ENCODE measurements at regions not wholly inside any gene's neighbourhood (a gene's known extent, or its start where the extent isn't known, plus 50 kb on each side); places are given as distances from the start of the nearest gene placed in this dataset.
"Not testable (repeated sequence)": the region's sequence is repeated elsewhere in the genome, so short reads cannot be mapped to it uniquely, and the experiment has no call there.

- not testable (repeated sequence) for DNase-seq (ENCODE audit: low read depth in 2 of 2, low spot score in 1 of 2)
These were observed 133.2 kb upstream of the RASA1 start for GRCh38 chr5:87134513-87134912.

DNA sequence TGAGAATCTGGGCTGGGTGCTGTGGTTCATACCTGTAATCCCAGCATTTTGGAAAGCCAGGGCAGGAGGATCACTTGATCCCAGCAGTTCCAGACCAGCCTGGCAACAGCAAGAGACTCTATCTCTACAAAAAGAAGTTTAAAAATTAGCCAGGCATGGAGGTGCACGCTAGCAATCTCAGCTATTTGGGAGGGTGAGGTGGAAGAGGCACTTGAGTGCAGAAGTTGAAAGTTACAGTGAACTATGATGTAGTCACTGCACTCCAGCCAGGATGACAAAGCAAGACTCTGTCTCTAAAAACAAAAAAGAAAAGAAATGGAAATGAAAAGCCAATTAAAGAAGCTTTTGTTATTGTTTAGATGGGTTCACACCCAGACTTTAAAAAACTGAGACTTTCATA is 131.6 kb upstream of the RASA1 start:
- no peak for DNase-seq (ENCODE audit: low read depth in 2 of 2, low spot score in 1 of 2)

GRCh38 chr5:87136733-87137132 is 130.9 kb upstream of the RASA1 start:
- DNase-seq (ENCODE audit: low read depth in 2 of 2, low spot score in 1 of 2): no peak

- DNase-seq (ENCODE audit: low read depth in 2 of 2, low spot score in 1 of 2): no peak
These were observed 130.4 kb upstream of the RASA1 start for GRCh38 chr5:87137283-87137682.

DNA sequence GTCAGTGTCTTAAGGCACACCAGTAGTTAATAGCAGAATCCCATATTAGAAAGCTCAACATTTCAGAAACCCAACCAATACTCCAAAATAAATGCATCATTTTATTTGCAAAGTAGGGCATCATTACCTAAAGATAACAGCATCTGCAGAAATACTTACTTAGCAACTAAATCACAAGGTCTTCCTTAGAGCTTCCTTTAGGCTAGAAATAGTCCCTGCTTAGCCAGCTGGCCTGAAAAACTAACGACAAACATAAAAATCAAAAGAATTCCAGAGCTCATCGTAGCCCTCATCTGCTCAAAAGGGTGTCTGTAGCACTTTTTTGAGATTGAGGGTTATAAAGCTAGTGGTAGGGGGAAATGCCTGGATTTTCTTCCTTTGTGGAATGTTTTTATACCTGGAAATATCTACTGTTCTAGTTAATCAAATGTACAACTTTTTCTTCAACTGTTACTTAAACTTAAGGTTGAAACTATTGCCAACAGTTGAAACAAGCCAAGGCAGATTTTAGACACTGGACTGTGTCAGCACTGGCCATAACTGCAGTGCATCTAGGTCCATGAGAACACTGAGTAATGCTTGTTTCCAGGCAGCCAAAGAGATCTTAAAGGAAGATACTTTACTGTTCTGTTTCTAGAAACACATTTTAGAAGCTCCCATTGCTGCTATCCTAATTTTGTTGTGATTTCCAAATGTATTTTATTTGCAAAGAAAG is 129.4 kb upstream of the RASA1 start:
- no peak for DNase-seq (ENCODE audit: low read depth in 2 of 2, low spot score in 1 of 2)

DNA sequence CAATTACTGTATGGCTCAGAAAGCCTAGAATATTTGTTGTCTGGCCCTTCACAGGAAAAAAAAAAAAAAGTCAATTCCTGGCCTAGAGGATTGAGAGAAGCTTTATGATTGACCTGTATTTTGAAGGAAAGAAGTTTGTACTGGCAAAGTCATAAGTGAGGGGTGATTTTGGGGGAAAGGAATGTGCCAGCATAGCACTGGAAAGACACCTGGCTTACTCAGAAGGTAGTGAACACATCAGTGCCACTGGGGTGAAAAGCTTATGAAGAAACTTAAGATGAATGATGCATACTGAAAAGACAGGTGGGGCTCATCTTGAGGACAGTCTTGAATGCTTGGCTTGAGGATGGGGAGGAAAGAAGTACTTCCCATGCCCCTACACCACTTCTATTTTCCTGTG is 127.9 kb upstream of the RASA1 start:
- no peak for DNase-seq (ENCODE audit: low read depth in 2 of 2, low spot score in 1 of 2)

- DNase-seq (ENCODE audit: low read depth in 2 of 2, low spot score in 1 of 2): no peak
These were observed 126.1 kb upstream of the RASA1 start for GRCh38 chr5:87141544-87141943.

- DNase-seq (ENCODE audit: low read depth in 2 of 2, low spot score in 1 of 2): not testable (repeated sequence)
These were observed 121.8 kb upstream of the RASA1 start for GRCh38 chr5:87145853-87146252.

GRCh38 chr5:87147441-87147840 is 120.2 kb upstream of the RASA1 start:
- DNase-seq (ENCODE audit: low read depth in 2 of 2, low spot score in 1 of 2): no peak

DNA sequence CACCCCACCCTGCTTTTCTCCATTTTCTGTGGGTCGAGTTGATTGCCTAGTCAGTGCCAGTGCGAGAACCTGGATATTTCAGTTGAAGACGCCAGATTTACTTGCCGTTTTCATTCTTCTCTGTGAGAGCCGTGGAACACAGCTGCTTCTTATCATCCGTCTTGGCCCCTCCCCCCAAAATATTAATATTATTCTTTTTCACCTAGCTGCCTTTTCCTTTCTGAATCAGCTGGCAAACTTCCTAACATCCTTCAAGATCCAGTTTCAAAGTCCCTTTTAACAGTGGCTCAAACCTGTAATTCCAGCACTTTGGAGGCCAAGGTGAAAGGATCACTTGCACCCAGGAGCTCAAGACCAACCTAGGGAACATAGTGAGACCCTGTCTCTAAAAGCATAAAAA is 117.1 kb upstream of the RASA1 start:
- DNase-seq (ENCODE audit: low read depth in 2 of 2, low spot score in 1 of 2): no peak

- no peak for DNase-seq (ENCODE audit: low read depth in 2 of 2, low spot score in 1 of 2)
These were observed 116.1 kb upstream of the RASA1 start for GRCh38 chr5:87151547-87151946.

DNA sequence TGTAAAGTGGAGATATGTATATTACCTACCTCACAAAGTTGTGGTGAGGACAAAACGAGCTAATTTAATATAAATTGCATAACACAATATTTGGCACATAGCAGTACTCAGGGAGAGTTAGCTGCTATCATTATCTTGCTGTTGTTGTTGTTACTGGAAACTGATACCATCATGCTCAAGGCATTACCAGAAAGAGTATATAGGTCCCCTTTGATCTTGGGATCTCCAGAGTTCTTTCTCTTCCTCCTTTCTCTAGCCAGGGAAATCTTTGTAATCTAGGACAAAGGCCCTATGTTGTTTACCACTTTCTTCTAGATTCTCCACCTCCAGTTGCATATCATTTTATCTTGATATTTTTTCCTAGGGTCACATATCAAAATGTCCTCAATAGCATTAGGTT is 114.8 kb upstream of the RASA1 start:
- no peak for DNase-seq (ENCODE audit: low read depth in 2 of 2, low spot score in 1 of 2)

- DNase-seq (ENCODE audit: low read depth in 2 of 2, low spot score in 1 of 2): no peak
These were observed 113.5 kb upstream of the RASA1 start for GRCh38 chr5:87154191-87154590.

- DNase-seq (ENCODE audit: low read depth in 2 of 2, low spot score in 1 of 2): no peak
These were observed 112.6 kb upstream of the RASA1 start for GRCh38 chr5:87155106-87155505.

- DNase-seq (ENCODE audit: low read depth in 2 of 2, low spot score in 1 of 2): no peak
These were observed 111.1 kb upstream of the RASA1 start for GRCh38 chr5:87156631-87157030.

DNA sequence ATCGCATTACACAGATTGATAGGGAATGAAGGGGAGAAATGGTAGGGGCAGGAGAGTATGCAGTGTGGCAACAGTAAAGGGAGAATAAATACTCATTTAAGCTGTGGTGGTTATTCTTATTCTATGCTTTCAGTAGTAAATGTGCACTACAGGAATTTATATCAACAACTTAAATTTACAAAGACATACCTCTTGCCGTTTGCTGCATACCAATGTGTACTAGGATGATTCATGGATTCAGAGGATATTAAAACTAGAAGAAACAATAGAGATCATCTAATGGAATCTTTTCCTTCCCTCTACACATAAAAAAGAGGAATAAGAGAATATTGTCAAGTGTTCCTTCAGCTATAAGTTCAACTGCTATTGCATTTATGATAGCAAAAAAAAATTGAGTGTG is 103.3 kb upstream of the RASA1 start:
- DNase-seq (ENCODE audit: low read depth in 2 of 2, low spot score in 1 of 2): no peak

DNA sequence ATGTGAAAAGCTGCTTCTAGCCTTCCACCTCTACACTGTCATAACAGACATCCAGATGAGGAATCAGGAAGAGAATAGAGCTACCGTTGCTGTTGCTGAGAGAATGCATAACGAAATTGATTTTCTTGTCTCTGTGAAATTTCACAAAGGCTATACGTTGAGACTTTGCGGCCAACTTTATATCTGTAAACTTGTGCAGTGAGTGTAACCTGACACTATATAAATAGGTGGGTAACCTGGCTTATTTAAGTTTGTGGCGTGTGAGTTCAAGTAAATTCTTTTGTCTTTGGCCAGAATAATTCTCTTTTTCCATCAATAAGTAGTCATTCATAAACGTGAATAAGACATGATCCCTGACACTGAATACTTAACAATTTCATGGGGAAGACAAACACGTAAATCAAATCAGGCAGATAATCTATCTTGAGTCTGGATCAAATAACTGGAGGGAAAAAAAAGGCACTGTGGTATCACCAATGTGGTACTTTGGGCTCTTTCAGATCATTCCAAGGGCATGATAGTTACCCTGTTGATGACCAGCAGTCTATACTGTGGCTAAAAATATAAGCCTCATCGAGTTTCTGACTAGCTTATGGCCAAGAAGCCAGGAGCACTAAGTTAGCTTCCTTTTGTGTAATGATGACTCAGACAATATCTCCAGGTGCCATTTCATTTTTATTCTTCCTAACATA is 98.2 kb upstream of the RASA1 start:
- no peak for DNase-seq (ENCODE audit: low read depth in 2 of 2, low spot score in 1 of 2)

DNA sequence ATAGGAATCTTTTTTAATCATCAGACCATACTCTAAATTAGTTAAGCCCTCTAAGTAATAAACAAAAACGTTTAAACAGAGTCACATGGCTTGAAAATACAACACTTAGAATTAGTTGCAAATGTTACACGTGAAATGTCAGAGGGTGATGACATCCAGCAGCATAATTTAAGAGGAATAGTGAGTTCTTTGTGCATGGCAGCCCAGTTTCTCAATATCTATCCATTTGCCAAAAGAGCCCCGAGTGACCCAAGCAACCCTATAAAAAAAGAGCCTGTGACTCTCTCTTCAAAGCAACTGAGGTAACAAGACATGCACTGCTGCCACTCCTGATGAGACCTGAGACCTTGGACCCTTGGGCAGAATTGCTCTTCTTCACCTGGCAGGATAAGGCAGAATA is 96.9 kb upstream of the RASA1 start:
- DNase-seq (ENCODE audit: low read depth in 2 of 2, low spot score in 1 of 2): no peak

DNA sequence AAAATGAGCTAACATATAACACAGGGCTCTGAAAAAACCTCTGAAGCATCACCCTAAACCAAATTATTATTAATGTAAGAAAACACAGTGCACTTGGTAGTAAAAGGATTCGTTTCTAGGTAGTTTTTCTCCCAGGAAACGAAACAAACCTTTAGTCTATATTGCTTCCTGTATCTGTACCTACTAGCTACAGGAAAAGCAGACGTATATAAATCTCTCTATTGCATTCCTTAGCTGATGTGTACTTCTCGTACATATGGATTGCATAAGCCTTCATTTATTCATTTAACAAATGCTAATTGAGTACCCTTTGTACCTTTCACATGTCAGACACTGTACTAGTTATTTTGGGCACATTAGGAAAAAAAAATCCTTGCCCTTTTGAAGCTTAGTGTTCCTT is 85.0 kb upstream of the RASA1 start:
- no peak for DNase-seq (ENCODE audit: low read depth in 2 of 2, low spot score in 1 of 2)

DNA sequence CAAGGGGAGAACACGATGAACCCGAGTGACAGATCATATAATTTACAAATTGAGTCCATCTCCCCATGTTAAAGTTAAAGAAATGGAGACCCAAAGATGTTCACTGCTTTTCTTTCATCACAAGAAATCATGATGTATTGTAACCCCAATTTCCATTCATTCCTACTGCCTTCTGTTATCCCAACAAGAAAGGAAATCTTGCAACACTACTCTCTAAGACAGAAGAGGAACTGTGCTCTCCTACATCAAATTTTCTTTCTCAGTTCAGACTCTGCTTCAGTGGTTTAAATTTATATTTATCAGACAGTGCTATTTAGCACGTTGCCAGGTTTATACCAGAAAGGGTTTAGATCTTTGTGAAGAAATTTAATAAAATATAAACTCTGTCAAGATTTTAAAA is 83.8 kb upstream of the RASA1 start:
- no peak for DNase-seq (ENCODE audit: low read depth in 2 of 2, low spot score in 1 of 2)

- DNase-seq (ENCODE audit: low read depth in 2 of 2, low spot score in 1 of 2): no peak
These were observed 83.1 kb upstream of the RASA1 start for GRCh38 chr5:87184605-87185004.

- DNase-seq (ENCODE audit: low read depth in 2 of 2, low spot score in 1 of 2): no peak
These were observed 81.8 kb upstream of the RASA1 start for GRCh38 chr5:87185838-87186237.

DNA sequence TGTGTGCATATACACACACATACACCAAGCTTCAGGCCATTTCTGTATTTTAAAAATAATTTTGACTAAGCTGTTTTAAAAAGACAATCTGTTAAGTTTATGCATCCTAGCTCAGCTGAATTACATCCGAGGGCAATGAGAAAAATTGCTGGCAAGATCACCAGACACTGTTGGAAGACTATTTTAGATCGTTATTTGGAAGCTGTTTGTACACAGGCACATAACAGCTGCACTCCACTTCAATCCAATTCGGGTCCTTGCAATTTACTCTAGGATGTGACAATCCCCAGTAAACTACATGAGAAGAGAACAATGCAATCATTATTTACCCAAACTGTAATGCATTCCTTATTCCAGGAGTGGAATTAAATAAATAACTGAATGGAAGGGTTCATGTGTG is 79.3 kb upstream of the RASA1 start:
- DNase-seq (ENCODE audit: low read depth in 2 of 2, low spot score in 1 of 2): no peak

All from stimulated activated CD8-positive, alpha-beta memory T cell treated with anti-CD3 and anti-CD28 coated beads, Interleukin-4, amount 100 ng/mL, for 1 hour (primary cell).